Stimulated activated naive CD8-positive, alpha-beta T cell treated with anti-CD3 and anti-CD28 coated beads, Interleukin-15, amount 100 ng/mL, for 72 hours (primary cell): ENCODE measurements at regions not wholly inside any gene's neighbourhood (a gene's known extent, or its start where the extent isn't known, plus 50 kb on each side); places are given as distances from the start of the nearest gene placed in this dataset.

Experiments used
- ATAC-seq: fragments of 150-1000 bp; cut with Tn5 transposase; 2 replicates; pipeline ENCODE4 v1.10.0; 2021; ENCODE audit warnings: mild to moderate bottlenecking, moderate library complexity
- DNase-seq, 2 donors: peaks; one replicate each; pipeline ENCODE4 v3.0.0; 2021 to 2022
- H3K27ac Mint-ChIP-seq, 2 donors: one replicate each; pipeline ENCODE4 v1.8.0; 2022; ENCODE audit warnings: mild to moderate bottlenecking in 2 of 2, mixed read lengths in 2 of 2, moderate library complexity in 2 of 2
- H3K27me3 Mint-ChIP-seq: one replicate; pipeline ENCODE4 v1.8.0; 2022; ENCODE audit warnings: mixed read lengths
- H3K4me1 Mint-ChIP-seq: one replicate; pipeline ENCODE4 v1.8.0; 2022; ENCODE audit warnings: mild to moderate bottlenecking, mixed read lengths
- H3K4me3 Mint-ChIP-seq, 2 donors: one replicate each; pipeline ENCODE4 v1.8.0; 2022; ENCODE audit warnings: mild to moderate bottlenecking in 2 of 2, mixed read lengths in 2 of 2, moderate library complexity in 1 of 2
- H3K9me3 Mint-ChIP-seq, 2 donors: one replicate each; pipeline ENCODE4 v1.8.0; 2022; ENCODE audit warnings: mixed read lengths in 2 of 2

GRCh38 chr4:36944232-36944631 lies 300.3 kb upstream of the NWD2 start:
- Mint-ChIP-seq H3K27ac (no peak overlapping the region), H3K27me3 (no peaks in the 10 kb centered on the region), H3K9me3 (no peaks in the 10 kb centered on the region), H3K4me1 (no peaks in the 10 kb centered on the region), H3K4me3 (no peak overlapping the region)
- no peak for DNase-seq
- ATAC-seq = no peak

- ATAC-seq (no peak), DNase-seq (no peak)
- H3K4me1 Mint-ChIP-seq = no peaks in the 10 kb centered on the region
- peaks cover 7% of the 10 kb centered on the region for H3K27me3 Mint-ChIP-seq
- H3K27ac Mint-ChIP-seq = no peak overlapping the region
- H3K9me3 Mint-ChIP-seq = no peaks in the 10 kb centered on the region
- H3K4me3 Mint-ChIP-seq = no peak overlapping the region
These were observed 283.1 kb upstream of the NWD2 start for GRCh38 chr4:36961420-36961819.

- no peak overlapping the region for H3K4me3 Mint-ChIP-seq
- H3K4me1 Mint-ChIP-seq = no peaks in the 10 kb centered on the region
- no peak for ATAC-seq
- H3K27me3 Mint-ChIP-seq = no peaks in the 10 kb centered on the region
- H3K9me3 Mint-ChIP-seq = no peaks in the 10 kb centered on the region
- no peak for DNase-seq
- H3K27ac Mint-ChIP-seq = peak overlapping the region in 1 of 2 donors; percentile 42
These were observed 277.6 kb upstream of the NWD2 start for GRCh38 chr4:36966756-36967460.

GRCh38 chr4:36979533-36979932 lies 265.0 kb upstream of the NWD2 start:
- no peak overlapping the region for H3K27ac Mint-ChIP-seq
- H3K9me3 Mint-ChIP-seq = no peaks in the 10 kb centered on the region
- ATAC-seq (no peak), DNase-seq (no peak)
- no peak overlapping the region for H3K4me3 Mint-ChIP-seq
- H3K27me3 Mint-ChIP-seq = no peaks in the 10 kb centered on the region
- H3K4me1 Mint-ChIP-seq = no peaks in the 10 kb centered on the region

- no peak for DNase-seq
- H3K9me3 Mint-ChIP-seq = peaks cover 0 to 5% of the 10 kb centered on the region in 2 donors
- H3K27me3 Mint-ChIP-seq = no peaks in the 10 kb centered on the region
- H3K4me1 Mint-ChIP-seq = no peaks in the 10 kb centered on the region
- H3K27ac Mint-ChIP-seq = peak overlapping the region in 1 of 2 donors; percentile 63
- no peak overlapping the region for H3K4me3 Mint-ChIP-seq
- ATAC-seq = no peak
These were observed 254.2 kb upstream of the NWD2 start for GRCh38 chr4:36990128-36990872.

- ATAC-seq (no peak), DNase-seq (no peak)
- H3K9me3 Mint-ChIP-seq = no peaks in the 10 kb centered on the region
- H3K27me3 Mint-ChIP-seq = no peaks in the 10 kb centered on the region
- no peak overlapping the region for H3K27ac Mint-ChIP-seq
- H3K4me1 Mint-ChIP-seq = no peaks in the 10 kb centered on the region
- no peak overlapping the region for H3K4me3 Mint-ChIP-seq
These were observed 246.8 kb upstream of the NWD2 start for GRCh38 chr4:36997727-36998126.

- DNase-seq = no peak
- no peaks in the 10 kb centered on the region for H3K4me1 Mint-ChIP-seq
These were observed 244.3 kb upstream of the NWD2 start for GRCh38 chr4:37000281-37000680.

GRCh38 chr4:37001688-37002436 lies 242.7 kb upstream of the NWD2 start:
- H3K4me1 Mint-ChIP-seq = no peaks in the 10 kb centered on the region

More at GRCh38 chr4:37000281-37000680, 244.3 kb upstream of the NWD2 start:
- Mint-ChIP-seq H3K4me3 (no peak overlapping the region), H3K27me3 (no peaks in the 10 kb centered on the region), H3K9me3 (peaks cover 0 to 12% of the 10 kb centered on the region in 2 donors), H3K27ac (no peak overlapping the region)
- ATAC-seq = no peak

GRCh38 chr4:37002625-37003024 lies 241.9 kb upstream of the NWD2 start:
- Mint-ChIP-seq H3K27ac (no peak overlapping the region), H3K27me3 (no peaks in the 10 kb centered on the region), H3K4me3 (no peak overlapping the region), H3K4me1 (no peaks in the 10 kb centered on the region), H3K9me3 (peaks cover 0 to 15% of the 10 kb centered on the region in 2 donors)
- no peak for DNase-seq
- no peak for ATAC-seq

More at GRCh38 chr4:37001688-37002436, 242.7 kb upstream of the NWD2 start:
- DNase-seq = no peak
- ATAC-seq = no peak
- Mint-ChIP-seq H3K4me3 (no peak overlapping the region), H3K27me3 (no peaks in the 10 kb centered on the region), H3K9me3 (peaks cover 0 to 15% of the 10 kb centered on the region in 2 donors), H3K27ac (no peak overlapping the region)

- no peaks in the 10 kb centered on the region for H3K27me3 Mint-ChIP-seq
- no peak overlapping the region for H3K4me3 Mint-ChIP-seq
- H3K9me3 Mint-ChIP-seq = peaks cover 0 to 15% of the 10 kb centered on the region in 2 donors
- ATAC-seq (no peak), DNase-seq (no peak)
- no peaks in the 10 kb centered on the region for H3K4me1 Mint-ChIP-seq
- no peak overlapping the region for H3K27ac Mint-ChIP-seq
These were observed 236.3 kb upstream of the NWD2 start for GRCh38 chr4:37008199-37008598.

- H3K27ac Mint-ChIP-seq = no peak overlapping the region
- H3K4me3 Mint-ChIP-seq = no peak overlapping the region
- no peaks in the 10 kb centered on the region for H3K27me3 Mint-ChIP-seq
- DNase-seq (no peak), ATAC-seq (no peak)
- no peaks in the 10 kb centered on the region for H3K4me1 Mint-ChIP-seq
- no peaks in the 10 kb centered on the region for H3K9me3 Mint-ChIP-seq
These were observed 230.0 kb upstream of the NWD2 start for GRCh38 chr4:37014584-37014983.

- no peak for DNase-seq
- no peak for ATAC-seq
- Mint-ChIP-seq H3K27ac (no peak overlapping the region), H3K4me3 (no peak overlapping the region), H3K9me3 (no peaks in the 10 kb centered on the region), H3K27me3 (no peaks in the 10 kb centered on the region), H3K4me1 (no peaks in the 10 kb centered on the region)
These were observed 229.2 kb upstream of the NWD2 start for GRCh38 chr4:37015391-37015790.

- DNase-seq = no peak
- Mint-ChIP-seq H3K4me1 (no peaks in the 10 kb centered on the region), H3K27ac (no peak overlapping the region), H3K4me3 (no peak overlapping the region), H3K27me3 (no peaks in the 10 kb centered on the region), H3K9me3 (peaks cover 0 to 13% of the 10 kb centered on the region in 2 donors)
- no peak for ATAC-seq
These were observed 221.0 kb upstream of the NWD2 start for GRCh38 chr4:37023504-37023903.

GRCh38 chr4:37023996-37024395 lies 220.5 kb upstream of the NWD2 start:
- Mint-ChIP-seq H3K27ac (no peak overlapping the region), H3K9me3 (peaks cover 0 to 15% of the 10 kb centered on the region in 2 donors), H3K27me3 (no peaks in the 10 kb centered on the region), H3K4me3 (no peak overlapping the region), H3K4me1 (no peaks in the 10 kb centered on the region)
- DNase-seq (no peak), ATAC-seq (no peak)

- DNase-seq (no peak), ATAC-seq (no peak)
- Mint-ChIP-seq H3K4me3 (no peak overlapping the region), H3K27ac (no peak overlapping the region), H3K9me3 (peaks cover 4 to 19% of the 10 kb centered on the region in 2 donors), H3K27me3 (no peaks in the 10 kb centered on the region), H3K4me1 (no peaks in the 10 kb centered on the region)
These were observed 203.7 kb upstream of the NWD2 start for GRCh38 chr4:37040816-37041215.

- H3K4me1 Mint-ChIP-seq = no peaks in the 10 kb centered on the region
- no peaks in the 10 kb centered on the region for H3K27me3 Mint-ChIP-seq
- ATAC-seq = no peak
These were observed 201.2 kb upstream of the NWD2 start for GRCh38 chr4:37043342-37043741.

More at GRCh38 chr4:37043342-37043741, 201.2 kb upstream of the NWD2 start:
- no peak for DNase-seq
- Mint-ChIP-seq H3K27ac (no peak overlapping the region), H3K9me3 (peaks cover 4 to 13% of the 10 kb centered on the region in 2 donors), H3K4me3 (no peak overlapping the region)
